ENCODE measurements at regions not wholly inside any gene's neighbourhood (a gene's known extent, or its start where the extent isn't known, plus 50 kb on each side); places are given as distances from the start of the nearest gene placed in this dataset.

DNA sequence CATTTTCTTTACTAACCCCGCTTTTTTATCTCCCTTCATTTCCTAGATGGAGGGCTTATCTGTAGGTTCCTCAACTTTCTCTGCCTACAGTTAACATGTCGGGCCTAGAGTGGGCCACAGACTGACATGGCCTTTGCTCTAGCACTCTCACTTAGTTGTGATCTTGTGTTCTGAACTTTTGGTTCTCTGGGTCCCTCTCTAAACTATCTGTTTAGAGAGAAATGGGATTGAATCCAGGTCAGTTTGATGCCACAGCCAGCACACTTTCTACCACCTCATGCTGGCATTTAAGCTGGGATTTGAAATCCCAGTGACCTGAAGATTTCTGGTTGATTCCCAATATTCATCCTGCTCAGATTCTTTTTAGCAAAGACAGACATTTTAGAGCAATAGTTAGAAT is 388.5 kb upstream of the PAPPA start:
- DNase-seq (ENCODE audit: low spot score) = no peak
- peaks cover 2 to 21% (median 10%) of the 10 kb centered on the region in 4 donors for H3K4me1 ChIP-seq (ENCODE audit: control insufficient read depth in 4 of 4, insufficient read depth in 4 of 4, low read length in 3 of 4)
- no peaks in the 10 kb centered on the region for H3K9me3 ChIP-seq (ENCODE audit: control insufficient read depth in 4 of 4, low read length in 3 of 4)
- no peak overlapping the region for H3K9ac ChIP-seq (ENCODE audit: low read depth in 1 of 2, low read length in 2 of 2)
- no peaks in the 10 kb centered on the region for H3K36me3 ChIP-seq (ENCODE audit: control insufficient read depth in 4 of 4, insufficient read depth in 3 of 4, low read depth in 1 of 4, low read length in 3 of 4)
- H3K27me3 ChIP-seq (ENCODE audit: control insufficient read depth in 4 of 4, insufficient read depth in 4 of 4, low read length in 3 of 4) = no peaks in the 10 kb centered on the region
- TF ChIP-seq, protein P1, sequence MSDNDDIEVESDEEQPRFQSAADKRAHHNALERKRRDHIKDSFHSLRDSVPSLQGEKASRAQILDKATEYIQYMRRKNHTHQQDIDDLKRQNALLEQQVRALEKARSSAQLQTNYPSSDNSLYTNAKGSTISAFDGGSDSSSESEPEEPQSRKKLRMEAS (IDR thresholded peaks at IDR 0.05) = peak; percentile 17
- peak in 1 of 2 donors; percentile 28 for TF ChIP-seq HNF4A (conservative IDR thresholded peaks at IDR 0.05)
- no peak for TF ChIP-seq GABPA (IDR thresholded peaks at IDR 0.05 in 1 of 2, conservative IDR thresholded peaks at IDR 0.05 in 1 of 2)
- TF ChIP-seq FOXA1 (IDR thresholded peaks at IDR 0.05) = no peak
- H3K27ac ChIP-seq (ENCODE audit: low read depth in 1 of 2, low read length in 2 of 2) = peak overlapping the region in 1 of 2 donors; percentile 25
- H3K4me3 ChIP-seq (ENCODE audit: low read depth in 1 of 3, low read length in 3 of 3) = no peak overlapping the region
- 26% methylated on average over 2 of the region's 2 CpGs for WGBS

DNA sequence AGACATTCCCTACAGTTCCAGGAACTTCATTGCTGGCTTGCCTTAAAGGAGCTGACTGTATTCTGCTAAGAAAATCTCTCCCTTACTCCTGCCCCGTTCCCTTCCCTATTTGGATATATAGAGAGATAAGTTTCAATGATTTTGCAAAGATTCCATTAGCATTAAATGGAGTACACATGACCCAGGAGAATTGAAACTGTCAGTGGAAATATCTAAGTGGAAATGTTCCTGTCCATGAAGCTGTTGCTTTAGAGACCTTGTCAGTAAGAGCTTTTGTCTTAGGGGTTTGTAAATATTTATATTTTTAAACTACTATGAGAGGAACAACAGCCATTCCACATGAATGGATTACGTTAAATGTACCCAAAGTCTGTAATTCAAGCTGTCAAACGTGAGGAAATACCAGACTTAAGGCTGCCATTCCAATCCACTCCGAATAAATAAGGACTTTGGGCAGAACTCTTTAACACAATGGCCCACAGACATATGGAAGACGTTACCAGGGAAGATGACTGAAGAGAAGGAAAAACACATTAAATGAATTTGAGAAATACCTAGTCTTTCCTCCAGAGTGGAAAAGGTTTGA is 387.1 kb upstream of the PAPPA start:
- Histone ChIP-seq H3K4me3 (ENCODE audit: low read depth in 1 of 3, low read length in 3 of 3) (no peak overlapping the region), H3K4me1 (ENCODE audit: control insufficient read depth in 4 of 4, insufficient read depth in 4 of 4, low read length in 3 of 4) (peaks cover 2 to 21% (median 10%) of the 10 kb centered on the region in 4 donors), H3K9me3 (ENCODE audit: control insufficient read depth in 4 of 4, low read length in 3 of 4) (no peaks in the 10 kb centered on the region), H3K27ac (ENCODE audit: low read depth in 1 of 2, low read length in 2 of 2) (no peak overlapping the region), H3K36me3 (ENCODE audit: control insufficient read depth in 4 of 4, insufficient read depth in 3 of 4, low read depth in 1 of 4, low read length in 3 of 4) (no peaks in the 10 kb centered on the region), H3K9ac (ENCODE audit: low read depth in 1 of 2, low read length in 2 of 2) (no peak overlapping the region), H3K27me3 (ENCODE audit: control insufficient read depth in 4 of 4, insufficient read depth in 4 of 4, low read length in 3 of 4) (no peaks in the 10 kb centered on the region)
- DNase-seq (ENCODE audit: low spot score) = no peak
- WGBS = 77% methylated on average over 5 of the region's 5 CpGs
- TF ChIP-seq TAF1 (conservative IDR thresholded peaks at IDR 0.05) = no peak

DNA sequence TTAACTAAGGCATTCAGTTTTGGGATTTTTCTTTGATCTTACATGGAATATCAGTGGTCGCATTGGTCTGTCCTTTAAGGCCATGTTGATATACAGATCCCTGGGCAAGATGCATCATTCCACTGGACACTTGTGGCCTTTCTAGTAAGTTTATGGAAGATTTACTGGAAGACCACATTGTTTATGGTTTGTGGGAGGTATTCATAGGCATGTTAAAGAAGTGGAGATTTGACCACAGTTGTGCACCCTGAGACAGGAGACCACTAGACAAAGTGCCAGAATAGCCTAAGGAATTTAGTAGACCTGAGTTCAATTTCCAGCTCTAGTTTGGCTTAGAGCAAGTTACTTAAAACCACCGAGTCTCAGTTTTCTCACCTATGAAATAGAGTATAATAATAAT is 383.1 kb upstream of the PAPPA start:
- WGBS = 85% methylated on average over 2 of the region's 2 CpGs
- no peak for DNase-seq (ENCODE audit: low spot score)
- H3K36me3 ChIP-seq (ENCODE audit: control insufficient read depth in 4 of 4, insufficient read depth in 3 of 4, low read depth in 1 of 4, low read length in 3 of 4) = no peaks in the 10 kb centered on the region
- TF ChIP-seq NR2F2 (IDR thresholded peaks at IDR 0.05) (no peak), RXRA (IDR thresholded peaks at IDR 0.05) (no peak), TAF1 (conservative IDR thresholded peaks at IDR 0.05) (no peak), SP1 (IDR thresholded peaks at IDR 0.05) (no peak), YY1 (IDR thresholded peaks at IDR 0.05) (no peak), FOXA1 (IDR thresholded peaks at IDR 0.05) (no peak), RAD21 (IDR thresholded peaks at IDR 0.05) (no peak), FOXA2 (IDR thresholded peaks at IDR 0.05) (no peak)
- TF ChIP-seq, protein P2, sequence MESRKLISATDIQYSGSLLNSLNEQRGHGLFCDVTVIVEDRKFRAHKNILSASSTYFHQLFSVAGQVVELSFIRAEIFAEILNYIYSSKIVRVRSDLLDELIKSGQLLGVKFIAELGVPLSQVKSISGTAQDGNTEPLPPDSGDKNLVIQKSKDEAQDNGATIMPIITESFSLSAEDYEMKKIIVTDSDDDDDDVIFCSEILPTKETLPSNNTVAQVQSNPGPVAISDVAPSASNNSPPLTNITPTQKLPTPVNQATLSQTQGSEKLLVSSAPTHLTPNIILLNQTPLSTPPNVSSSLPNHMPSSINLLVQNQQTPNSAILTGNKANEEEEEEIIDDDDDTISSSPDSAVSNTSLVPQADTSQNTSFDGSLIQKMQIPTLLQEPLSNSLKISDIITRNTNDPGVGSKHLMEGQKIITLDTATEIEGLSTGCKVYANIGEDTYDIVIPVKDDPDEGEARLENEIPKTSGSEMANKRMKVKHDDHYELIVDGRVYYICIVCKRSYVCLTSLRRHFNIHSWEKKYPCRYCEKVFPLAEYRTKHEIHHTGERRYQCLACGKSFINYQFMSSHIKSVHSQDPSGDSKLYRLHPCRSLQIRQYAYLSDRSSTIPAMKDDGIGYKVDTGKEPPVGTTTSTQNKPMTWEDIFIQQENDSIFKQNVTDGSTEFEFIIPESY (IDR thresholded peaks at IDR 0.05) = no peak
- TF ChIP-seq, protein P3, sequence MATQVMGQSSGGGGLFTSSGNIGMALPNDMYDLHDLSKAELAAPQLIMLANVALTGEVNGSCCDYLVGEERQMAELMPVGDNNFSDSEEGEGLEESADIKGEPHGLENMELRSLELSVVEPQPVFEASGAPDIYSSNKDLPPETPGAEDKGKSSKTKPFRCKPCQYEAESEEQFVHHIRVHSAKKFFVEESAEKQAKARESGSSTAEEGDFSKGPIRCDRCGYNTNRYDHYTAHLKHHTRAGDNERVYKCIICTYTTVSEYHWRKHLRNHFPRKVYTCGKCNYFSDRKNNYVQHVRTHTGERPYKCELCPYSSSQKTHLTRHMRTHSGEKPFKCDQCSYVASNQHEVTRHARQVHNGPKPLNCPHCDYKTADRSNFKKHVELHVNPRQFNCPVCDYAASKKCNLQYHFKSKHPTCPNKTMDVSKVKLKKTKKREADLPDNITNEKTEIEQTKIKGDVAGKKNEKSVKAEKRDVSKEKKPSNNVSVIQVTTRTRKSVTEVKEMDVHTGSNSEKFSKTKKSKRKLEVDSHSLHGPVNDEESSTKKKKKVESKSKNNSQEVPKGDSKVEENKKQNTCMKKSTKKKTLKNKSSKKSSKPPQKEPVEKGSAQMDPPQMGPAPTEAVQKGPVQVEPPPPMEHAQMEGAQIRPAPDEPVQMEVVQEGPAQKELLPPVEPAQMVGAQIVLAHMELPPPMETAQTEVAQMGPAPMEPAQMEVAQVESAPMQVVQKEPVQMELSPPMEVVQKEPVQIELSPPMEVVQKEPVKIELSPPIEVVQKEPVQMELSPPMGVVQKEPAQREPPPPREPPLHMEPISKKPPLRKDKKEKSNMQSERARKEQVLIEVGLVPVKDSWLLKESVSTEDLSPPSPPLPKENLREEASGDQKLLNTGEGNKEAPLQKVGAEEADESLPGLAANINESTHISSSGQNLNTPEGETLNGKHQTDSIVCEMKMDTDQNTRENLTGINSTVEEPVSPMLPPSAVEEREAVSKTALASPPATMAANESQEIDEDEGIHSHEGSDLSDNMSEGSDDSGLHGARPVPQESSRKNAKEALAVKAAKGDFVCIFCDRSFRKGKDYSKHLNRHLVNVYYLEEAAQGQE (IDR thresholded peaks at IDR 0.05) = no peak
- TF ChIP-seq, protein P4, sequence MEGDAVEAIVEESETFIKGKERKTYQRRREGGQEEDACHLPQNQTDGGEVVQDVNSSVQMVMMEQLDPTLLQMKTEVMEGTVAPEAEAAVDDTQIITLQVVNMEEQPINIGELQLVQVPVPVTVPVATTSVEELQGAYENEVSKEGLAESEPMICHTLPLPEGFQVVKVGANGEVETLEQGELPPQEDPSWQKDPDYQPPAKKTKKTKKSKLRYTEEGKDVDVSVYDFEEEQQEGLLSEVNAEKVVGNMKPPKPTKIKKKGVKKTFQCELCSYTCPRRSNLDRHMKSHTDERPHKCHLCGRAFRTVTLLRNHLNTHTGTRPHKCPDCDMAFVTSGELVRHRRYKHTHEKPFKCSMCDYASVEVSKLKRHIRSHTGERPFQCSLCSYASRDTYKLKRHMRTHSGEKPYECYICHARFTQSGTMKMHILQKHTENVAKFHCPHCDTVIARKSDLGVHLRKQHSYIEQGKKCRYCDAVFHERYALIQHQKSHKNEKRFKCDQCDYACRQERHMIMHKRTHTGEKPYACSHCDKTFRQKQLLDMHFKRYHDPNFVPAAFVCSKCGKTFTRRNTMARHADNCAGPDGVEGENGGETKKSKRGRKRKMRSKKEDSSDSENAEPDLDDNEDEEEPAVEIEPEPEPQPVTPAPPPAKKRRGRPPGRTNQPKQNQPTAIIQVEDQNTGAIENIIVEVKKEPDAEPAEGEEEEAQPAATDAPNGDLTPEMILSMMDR (IDR thresholded peaks at IDR 0.05; ENCODE audit: low read depth, low read length, missing input control) = no peak
- H3K4me3 ChIP-seq (ENCODE audit: low read depth in 1 of 3, low read length in 3 of 3) = no peak overlapping the region
- peaks cover 0 to 3% (median under 1%) of the 10 kb centered on the region in 4 donors for H3K4me1 ChIP-seq (ENCODE audit: control insufficient read depth in 4 of 4, insufficient read depth in 4 of 4, low read length in 3 of 4)
- H3K27me3 ChIP-seq (ENCODE audit: control insufficient read depth in 4 of 4, insufficient read depth in 4 of 4, low read length in 3 of 4) = no peaks in the 10 kb centered on the region
- no peak overlapping the region for H3K27ac ChIP-seq (ENCODE audit: low read depth in 1 of 2, low read length in 2 of 2)
- H3K9me3 ChIP-seq (ENCODE audit: control insufficient read depth in 4 of 4, low read length in 3 of 4) = no peaks in the 10 kb centered on the region
- H3K9ac ChIP-seq (ENCODE audit: low read depth in 1 of 2, low read length in 2 of 2) = no peak overlapping the region

Data from liver (tissue), 8 donors.